ENCODE measurements at regions not wholly inside any gene's neighbourhood (a gene's known extent, or its start where the extent isn't known, plus 50 kb on each side); places are given as distances from the start of the nearest gene placed in this dataset.

DNA sequence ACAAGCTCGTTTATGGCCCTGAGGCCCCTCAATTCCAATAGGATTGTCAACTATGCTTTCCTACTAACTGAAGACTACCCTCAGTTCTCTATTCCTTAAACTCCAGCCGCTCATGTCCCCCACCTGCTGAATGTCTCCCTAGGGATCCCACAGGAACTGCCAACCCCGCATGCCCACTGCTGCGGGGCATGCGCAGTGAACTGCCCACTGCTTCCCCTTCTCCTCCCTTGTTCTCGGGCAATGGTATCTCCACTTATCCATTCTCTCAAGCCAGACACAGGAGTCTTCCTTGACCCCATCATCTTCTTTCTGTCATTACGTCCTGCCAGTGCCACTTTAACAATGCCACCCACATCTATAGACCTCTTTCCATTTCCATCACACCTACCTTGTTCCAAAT is 90.0 kb downstream of the FGF18 start:
- H3K4me3 ChIP-seq (ENCODE audit: low read length) = no peak overlapping the region
- DNase-seq (ENCODE audit: low read depth, low spot score) = no peak

DNA sequence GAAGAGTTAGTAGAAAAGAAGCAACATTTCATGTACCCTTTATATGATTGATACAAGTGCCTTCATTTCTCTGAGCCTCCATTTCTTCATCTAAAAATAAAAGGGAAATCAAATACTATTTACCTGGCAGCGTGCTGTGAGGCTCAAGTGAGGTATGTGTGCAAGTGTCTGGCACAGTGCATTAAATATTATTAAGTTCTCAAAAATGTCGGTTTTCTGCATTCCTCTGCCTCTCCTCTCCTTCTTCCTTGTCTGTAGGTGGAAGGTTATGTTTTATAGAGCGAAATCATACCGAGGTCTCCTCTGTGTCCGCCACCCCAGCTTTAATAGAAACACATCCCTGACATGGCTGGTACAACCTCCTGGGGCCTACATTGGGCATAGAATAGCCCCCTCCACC is 93.0 kb downstream of the FGF18 start:
- no peak for DNase-seq (ENCODE audit: low read depth, low spot score)
- H3K4me3 ChIP-seq (ENCODE audit: low read length) = no peak overlapping the region

DNA sequence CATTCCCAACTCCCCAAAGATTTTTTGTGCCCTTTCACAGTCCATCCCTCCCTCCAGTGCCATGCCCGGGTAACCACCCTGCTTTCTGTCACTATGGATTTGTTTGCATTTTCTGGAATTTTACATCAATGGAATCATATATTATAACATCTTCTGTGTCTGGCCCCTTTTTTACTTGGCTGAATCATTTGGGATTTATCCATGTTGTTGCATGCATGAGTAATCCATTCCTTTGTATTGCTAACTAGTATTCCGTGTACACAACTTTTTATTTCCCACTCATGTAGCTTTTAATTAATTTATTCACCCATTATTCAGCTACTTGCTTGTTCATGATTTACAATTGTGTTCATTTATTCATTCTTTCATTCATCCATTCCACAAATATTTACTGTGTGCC is 94.1 kb downstream of the FGF18 start:
- DNase-seq (ENCODE audit: low read depth, low spot score) = no peak
- no peak overlapping the region for H3K4me3 ChIP-seq (ENCODE audit: low read length)

DNA sequence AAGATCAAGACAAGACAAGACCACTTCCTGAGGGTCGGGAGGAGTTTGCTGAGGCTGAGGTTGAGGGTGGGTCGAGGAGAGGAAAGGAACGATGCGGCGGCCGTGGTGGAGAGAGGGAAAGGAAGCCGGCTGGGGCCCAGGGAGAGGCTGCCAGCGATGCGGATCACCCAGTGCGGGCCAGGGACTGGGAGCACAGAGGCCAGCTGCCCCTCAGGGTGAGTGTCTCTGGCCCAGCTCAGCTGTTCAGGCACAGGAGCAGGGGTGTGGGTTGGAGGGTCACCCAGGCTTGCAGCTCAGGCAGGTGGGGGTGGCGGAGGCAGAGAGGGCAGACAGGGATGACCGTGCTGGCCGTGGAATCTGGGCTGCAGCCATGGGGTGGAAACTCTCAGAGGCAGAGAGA is 99.5 kb downstream of the FGF18 start:
- H3K4me3 ChIP-seq (ENCODE audit: low read length) = no peak overlapping the region
- no peak for DNase-seq (ENCODE audit: low read depth, low spot score)

DNA sequence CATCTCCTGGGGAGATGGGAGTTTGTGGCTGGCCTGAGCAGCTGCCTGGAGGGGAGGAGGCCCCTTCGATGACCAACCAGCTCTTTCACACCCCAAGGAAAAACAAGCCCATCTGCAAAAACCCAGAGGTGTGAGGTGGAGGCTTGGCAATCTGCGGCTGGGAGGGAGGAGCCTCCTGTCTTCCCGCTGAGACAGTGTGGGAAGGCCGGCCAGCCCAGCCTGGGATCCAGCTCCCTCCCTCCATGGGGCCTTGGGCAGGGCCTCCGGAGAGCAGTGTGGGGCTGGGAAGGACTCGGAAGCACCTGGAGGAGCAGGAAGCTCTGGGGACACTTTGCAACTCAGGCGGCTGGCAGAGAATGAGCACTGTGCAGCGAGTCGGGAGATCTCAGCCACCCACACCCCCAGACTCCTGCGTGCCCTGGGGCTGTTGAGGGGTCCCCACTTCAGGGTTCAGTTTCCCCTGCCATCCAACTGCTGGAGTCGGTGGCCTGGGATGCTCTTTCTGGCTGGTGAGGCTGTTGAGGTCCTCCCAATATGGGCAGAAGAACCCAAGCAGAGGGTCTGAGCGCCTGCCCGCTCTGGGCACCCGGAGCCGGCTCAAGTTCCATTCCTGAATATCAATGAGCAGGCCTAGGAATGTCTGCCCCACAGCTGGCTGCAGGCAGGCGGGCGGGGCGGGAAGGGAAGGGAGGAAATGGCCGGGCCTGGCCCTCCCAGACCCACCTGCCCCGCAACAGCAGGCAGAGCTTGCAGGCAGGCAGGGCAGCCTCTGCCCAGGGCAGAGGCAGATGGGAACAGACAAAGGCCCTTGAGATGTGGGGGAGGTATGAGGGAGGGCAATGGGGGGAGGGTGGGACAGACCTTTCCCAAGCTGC is 101.1 kb downstream of the FGF18 start:
- no peak overlapping the region for H3K4me3 ChIP-seq (ENCODE audit: low read length)
- no peak for DNase-seq (ENCODE audit: low read depth, low spot score)

DNA sequence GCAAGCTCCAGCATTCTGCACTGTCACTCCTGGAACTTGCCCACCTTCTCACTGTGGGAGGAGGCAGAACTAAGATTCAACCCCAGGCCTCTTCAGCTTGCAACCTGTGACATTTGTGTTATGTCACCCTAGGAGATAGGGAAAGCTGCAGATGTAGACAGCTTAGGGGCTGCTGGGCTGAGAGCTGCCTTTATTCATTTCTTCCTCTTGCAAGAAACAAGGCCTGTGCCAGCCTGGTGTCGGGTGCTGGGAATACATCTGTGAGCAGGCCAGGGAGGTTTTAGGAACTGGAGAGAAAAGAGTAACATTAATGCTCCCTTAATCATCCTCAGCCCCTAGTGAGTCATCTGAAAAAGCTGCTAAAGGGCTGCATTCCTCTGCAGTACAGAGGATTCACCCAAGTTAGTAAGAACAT is 101.8 kb downstream of the FGF18 start:
- H3K4me3 ChIP-seq (ENCODE audit: low read length) = no peak overlapping the region
- DNase-seq (ENCODE audit: low read depth, low spot score) = no peak

DNA sequence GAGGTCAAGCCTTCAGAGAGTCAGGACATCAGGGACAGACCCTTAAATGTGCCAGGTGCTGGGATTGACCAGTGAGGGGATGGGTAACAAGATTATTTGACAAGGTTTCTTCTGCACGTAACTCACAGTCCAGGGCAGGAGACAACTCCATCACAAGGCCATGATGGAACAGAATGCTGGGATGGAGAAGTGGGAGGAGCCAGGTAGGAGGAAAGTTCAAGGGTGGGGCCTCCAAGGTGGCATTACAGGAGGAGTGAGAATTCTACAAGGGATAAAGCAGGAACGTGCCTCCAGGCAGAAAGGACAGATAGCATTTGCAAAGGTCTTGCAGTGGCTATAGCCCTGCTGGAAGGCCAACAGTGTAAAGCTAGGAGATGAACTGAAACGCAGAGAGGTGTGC is 102.2 kb downstream of the FGF18 start:
- no peak overlapping the region for H3K4me3 ChIP-seq (ENCODE audit: low read length)
- DNase-seq (ENCODE audit: low read depth, low spot score) = no peak

DNA sequence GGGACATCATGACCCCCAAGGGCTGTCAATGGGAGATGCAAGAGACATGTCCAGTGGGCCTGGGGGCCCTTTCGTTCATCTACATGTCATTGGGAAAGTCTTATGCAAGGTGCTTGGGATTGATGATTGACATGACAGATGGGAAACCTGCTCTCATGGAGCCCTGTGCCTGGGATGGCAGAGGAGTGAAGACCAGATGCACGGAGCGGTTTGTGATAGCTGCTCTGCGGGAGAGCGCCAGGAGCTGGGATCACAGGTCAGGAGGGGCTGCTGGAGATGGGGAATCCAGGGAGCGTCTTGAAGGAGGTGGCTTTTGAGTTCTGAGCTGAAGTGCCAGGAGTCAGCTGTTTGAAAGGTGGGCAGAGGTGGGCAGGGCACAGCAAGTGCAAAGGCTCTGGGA is 104.3 kb downstream of the FGF18 start:
- DNase-seq (ENCODE audit: low read depth, low spot score) = no peak

DNA sequence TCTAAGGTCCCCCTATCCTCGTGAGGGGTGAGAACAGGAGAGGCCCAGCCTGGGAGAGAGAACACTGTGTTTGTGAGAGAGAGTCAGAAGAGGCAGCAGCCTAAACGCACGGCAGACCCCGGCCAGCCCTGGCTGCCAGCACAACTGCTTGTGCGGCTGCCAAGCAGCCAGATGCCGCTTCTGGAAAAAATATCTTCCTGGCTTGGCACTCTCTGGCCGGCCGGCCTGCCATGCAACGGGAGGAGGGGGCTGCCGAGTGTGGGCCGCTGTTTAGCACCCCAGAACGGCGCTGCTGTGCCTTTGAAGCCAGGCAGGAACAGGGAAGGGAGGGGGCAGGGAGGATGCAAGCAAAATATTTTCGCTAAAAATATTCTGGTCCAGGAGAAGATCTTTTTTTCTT is 105.0 kb downstream of the FGF18 start:
- DNase-seq (ENCODE audit: low read depth, low spot score) = no peak
- no peak overlapping the region for H3K4me3 ChIP-seq (ENCODE audit: low read length)

More for the DNA sequence above, 104.3 kb downstream of the FGF18 start:
- no peak overlapping the region for H3K4me3 ChIP-seq (ENCODE audit: low read length)

DNA sequence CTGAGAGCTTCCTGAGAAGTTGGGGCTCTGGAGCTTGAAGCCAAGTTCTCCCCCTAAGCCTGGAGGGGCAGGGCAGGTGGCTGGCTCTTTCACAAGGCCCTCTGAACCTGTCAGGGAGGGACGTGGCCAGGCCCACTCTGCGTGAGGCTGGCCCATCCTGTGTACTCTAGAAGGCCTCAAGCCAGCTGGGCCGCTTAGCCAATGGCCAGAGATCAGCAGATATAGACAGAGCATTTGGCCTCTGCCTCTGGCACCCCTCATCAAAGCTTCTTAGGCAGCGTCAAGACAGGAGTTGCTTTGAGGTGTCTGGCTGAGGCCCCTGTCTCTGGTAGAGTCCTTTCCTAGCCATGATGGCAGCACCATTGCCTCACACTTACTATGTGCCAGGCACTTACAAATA is 105.6 kb downstream of the FGF18 start:
- H3K4me3 ChIP-seq (ENCODE audit: low read length) = no peak overlapping the region
- no peak for DNase-seq (ENCODE audit: low read depth, low spot score)

DNA sequence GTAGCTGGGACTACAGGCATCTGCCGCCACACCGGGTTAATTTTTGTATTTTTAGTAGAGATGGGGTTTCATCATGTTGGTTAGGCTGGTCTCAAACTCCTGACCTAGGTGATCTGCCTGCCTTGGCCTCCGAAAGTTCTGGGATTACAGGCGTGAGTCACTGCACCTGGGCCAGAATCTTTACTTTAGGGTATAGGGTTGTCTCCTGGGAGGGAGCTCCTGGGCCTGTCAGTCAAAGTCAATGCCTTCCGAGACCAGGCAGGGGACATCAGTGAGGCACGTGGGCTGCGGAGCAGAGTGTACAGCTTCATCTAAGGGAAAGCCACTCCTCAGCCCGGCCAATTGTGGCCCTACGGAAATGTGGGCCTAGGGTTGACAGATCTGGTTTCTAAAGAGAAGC is 108.6 kb downstream of the FGF18 start:
- H3K4me3 ChIP-seq (ENCODE audit: low read length) = no peak overlapping the region

DNA sequence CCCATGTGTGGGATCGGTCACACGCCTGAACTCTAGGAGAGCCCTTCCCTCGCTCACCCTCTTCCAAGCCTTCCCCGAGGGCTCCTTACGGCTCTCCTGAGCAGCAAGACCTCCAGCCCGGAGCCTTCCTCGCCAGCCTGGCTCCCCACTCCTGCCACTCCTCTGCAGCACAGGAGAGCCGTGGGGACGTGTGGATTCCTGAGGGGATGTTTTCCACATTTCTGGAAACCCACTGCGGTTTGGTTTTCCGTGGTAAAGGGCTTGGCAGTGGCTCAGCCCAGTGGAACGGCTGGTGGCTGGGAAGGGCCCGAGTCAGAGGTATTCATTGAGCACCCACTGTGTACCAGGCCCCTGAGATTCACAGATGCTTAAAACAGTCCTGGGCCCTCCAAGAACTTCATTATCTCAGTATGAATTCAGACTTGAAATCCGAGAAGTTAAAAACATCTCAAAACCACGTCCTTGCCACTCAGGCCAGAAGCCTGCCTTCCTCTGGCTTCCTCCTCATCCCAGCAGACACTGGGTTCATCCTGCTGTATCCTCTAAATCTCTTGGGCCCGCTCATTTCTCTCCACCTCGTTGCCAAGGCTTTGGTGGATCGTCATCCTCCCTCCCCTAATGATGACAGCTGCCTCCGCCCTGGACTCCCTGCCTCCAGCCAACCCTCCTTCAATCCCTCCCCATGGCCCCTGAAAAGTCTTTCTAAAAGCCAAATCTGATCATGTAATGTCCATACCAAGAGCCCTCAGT is 109.6 kb downstream of the FGF18 start:
- DNase-seq (ENCODE audit: low read depth, low spot score) = no peak

More for the DNA sequence above, 108.6 kb downstream of the FGF18 start:
- no peak for DNase-seq (ENCODE audit: low read depth, low spot score)

DNA sequence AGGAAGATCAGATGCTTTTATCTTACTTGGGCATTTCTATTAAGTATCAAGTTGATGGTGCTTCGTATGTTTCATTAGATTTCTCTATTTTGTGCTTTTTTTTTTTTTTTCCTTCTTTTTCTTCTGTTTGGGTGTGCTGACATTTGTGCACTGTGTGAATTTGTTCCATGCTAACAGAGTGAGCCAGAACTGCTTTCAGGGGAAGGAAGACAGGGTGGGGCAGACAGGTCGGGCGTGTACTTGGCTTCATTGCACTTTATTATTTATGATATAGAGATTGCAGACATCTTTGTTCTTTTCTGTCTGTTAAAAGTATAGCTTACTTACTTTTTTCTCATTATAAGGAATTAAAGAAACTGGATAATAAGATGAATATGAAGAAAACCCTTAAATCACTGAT is 112.2 kb downstream of the FGF18 start:
- H3K4me3 ChIP-seq (ENCODE audit: low read length) = no peak overlapping the region
- no peak for DNase-seq (ENCODE audit: low read depth, low spot score)

More for the DNA sequence above, 109.6 kb downstream of the FGF18 start:
- H3K4me3 ChIP-seq (ENCODE audit: low read length) = no peak overlapping the region

DNA sequence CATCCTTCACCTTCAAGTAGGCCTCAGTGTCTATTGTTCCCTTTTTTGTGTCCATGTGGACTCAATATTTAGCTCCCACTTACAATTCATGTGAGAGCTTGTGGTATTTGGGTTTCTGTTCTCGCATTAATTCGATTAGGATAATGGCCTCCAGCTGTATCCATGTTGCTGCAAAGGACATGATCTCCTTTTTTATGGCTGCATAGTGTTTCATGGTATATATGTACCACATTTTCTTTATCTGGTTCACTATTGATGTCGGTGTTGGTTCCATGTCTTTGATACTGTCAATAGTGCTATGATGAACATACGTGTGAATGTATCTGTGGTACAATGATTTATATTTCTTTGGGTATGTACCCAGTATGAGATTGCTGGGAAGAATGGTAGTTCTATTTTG is 113.7 kb downstream of the FGF18 start:
- H3K4me3 ChIP-seq (ENCODE audit: low read length) = no peak overlapping the region
- DNase-seq (ENCODE audit: low read depth, low spot score) = no peak

DNA sequence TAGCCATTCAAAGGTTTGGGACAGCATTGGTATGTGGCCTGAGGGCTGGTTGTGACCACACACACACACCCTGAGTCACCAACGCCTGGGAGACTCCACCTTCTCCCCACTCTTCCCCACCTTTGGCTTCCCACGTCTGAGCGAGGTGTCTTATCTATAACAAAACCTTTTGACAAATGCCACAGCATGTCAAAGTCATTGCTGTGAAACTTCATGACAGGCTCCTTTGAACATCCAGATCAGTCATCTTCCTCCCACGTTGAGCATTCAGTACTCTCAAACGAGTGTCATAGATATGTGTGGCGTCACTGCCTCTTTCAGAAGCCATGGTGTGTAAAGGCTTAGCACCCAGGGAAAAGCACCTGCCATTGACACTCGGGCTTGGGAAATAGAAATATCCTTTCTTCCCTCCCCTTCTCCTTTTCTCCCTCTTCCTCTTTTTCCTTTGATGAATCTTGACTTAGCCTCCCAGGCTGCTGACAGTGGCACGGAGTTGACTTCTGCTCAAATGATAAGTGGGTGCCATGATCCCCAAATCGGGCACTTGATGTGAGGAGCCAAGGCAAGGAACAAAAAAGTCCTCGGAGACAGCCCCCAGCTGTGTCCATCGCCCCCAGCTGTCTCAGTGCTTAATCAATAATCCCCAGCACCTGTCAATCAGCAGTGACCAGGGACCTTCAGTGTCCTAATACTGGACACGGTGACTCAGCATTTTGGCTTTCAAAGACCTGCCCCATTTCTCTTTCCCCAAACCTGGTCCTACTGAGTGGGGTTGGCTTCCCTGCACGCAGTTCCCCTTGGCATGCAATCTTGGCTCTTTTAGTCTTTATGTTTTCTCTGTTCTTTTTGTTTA is 114.8 kb downstream of the FGF18 start:
- H3K4me3 ChIP-seq (ENCODE audit: low read length) = no peak overlapping the region
- DNase-seq (ENCODE audit: low read depth, low spot score) = no peak

DNA sequence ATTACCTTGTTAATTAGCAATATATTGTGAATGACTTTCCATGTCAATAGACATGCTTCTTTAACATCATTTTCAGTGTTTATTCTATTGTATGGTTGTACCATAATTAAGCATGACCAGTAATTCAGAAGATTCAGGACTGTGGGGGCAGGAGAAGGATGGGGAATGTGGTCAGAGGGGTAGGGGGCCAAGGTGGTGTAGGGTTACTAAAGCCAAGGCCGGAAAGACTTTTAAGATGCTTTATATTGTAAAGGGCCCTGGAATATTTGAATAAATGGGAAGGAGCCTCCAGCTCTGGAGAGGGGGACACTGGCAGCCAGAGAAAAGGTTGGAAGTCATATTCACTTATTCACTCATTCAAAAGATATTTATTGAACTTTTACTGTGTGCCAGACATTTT is 115.7 kb downstream of the FGF18 start:
- DNase-seq (ENCODE audit: low read depth, low spot score) = no peak
- no peak overlapping the region for H3K4me3 ChIP-seq (ENCODE audit: low read length)

DNA sequence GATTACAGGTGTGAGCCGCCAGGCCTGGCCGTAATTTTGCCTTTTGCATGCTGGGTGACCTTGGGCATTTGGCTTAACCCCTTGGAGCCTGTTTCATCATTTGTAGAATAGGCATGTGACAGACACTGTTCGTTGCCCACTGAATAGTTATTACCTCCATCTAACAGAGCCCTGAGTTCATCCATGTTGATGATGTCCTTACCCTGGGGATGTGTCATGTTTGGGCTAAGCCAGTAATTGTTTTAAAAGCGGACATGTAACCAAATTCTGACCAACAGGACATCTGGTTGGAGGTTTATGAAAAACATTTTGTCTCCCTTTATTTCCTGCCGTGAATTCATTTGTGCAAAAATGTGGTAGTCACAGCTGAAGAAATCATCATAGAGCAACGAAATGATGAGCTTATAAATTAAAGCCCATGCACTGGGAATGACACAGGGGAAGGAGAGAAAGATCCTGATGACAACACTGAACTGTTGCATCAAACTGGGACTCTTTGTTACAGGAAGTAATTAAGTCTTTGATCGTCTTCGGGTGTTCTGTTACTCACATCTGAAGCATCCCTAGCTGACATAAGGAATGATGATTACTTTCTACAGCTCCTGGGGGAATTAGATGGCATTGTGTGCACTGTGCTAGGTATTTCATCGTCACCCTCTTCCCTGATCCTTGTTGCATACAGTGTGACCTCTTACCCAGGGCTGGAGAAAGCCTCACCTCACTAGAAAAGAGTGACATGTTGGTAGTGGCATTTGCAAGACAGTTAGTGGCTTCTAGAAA is 117.8 kb downstream of the FGF18 start:
- no peak overlapping the region for H3K4me3 ChIP-seq (ENCODE audit: low read length)
- DNase-seq (ENCODE audit: low read depth, low spot score) = no peak

DNA sequence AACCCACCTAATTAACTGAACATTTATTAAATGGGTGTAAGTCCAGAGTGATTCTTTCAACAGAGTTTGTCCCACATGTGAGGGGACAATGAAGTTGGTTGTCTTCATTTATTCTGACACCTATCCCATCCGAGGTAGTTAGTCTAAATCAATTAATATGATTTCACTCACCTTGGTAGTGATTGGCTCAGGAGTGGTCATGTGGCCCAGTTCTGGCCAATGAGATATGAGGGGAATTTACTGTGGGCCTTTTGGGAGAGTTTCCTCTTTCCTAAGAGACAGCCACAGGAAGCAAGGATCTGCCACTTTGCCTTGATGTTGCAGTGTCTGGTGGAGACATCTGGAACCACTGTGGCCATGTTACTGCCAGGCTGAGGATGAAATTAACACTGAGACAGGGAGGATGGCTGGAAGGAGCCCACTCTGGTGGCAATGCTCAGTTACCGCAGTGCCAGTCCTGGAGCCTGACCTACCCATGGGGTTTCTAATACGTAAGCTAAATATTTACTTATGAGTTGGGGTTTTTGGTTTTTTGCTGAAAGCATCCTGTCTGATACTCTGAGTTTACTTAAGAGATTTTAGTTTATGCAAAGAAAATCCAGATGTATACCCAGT is 118.6 kb downstream of the FGF18 start:
- no peak overlapping the region for H3K4me3 ChIP-seq (ENCODE audit: low read length)
- DNase-seq (ENCODE audit: low read depth, low spot score) = no peak

DNA sequence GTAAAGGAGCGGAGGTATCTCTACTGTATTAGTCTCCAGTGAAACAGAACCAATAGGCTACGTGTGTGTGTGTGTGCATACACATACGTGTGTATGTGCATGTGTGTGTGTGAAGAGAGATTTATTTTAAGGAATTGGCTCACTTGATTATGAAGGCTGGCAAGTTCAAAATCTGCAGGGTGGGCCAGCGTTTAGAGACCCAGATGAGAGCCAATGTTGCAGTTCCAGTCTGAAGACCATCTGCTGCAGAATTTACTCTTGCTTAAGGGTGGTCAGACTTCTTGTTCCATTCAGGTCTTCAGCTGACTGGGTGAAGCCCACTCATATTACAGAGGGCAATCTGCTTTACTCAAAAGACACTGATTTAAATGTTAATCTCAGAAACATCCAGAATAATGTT is 119.2 kb downstream of the FGF18 start:
- H3K4me3 ChIP-seq (ENCODE audit: low read length) = no peak overlapping the region
- no peak for DNase-seq (ENCODE audit: low read depth, low spot score)
